ENCODE measurements at regions not wholly inside any gene's neighbourhood (a gene's known extent, or its start where the extent isn't known, plus 50 kb on each side); places are given as distances from the start of the nearest gene placed in this dataset.
"Not testable (repeated sequence)": the region's sequence is repeated elsewhere in the genome, so short reads cannot be mapped to it uniquely, and the experiment has no call there.

DNA sequence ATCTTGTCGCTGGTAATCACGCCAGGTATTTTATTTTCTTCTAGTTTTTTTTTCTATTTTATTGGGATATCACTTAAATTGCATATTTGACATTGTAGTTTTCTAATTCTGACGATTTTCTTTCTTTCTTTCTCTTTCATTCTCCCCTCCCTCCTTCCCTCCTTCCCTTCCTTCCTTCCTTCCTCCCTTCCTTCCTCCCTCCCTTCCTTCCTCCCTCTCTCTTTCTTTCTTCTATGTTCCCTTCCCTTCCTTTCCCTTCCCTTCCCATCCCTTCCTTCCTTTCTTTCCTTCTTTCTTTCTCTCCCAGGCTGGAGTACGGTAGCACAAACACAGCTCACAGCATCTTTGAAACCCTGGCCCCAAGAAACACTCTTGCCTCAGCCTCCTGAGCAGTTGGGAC is 100.6 kb upstream of the BCL6 start:
- no peak for DNase-seq (ENCODE audit: low read depth, low spot score)
- no peak overlapping the region for H3K4me3 ChIP-seq (ENCODE audit: low read length)

DNA sequence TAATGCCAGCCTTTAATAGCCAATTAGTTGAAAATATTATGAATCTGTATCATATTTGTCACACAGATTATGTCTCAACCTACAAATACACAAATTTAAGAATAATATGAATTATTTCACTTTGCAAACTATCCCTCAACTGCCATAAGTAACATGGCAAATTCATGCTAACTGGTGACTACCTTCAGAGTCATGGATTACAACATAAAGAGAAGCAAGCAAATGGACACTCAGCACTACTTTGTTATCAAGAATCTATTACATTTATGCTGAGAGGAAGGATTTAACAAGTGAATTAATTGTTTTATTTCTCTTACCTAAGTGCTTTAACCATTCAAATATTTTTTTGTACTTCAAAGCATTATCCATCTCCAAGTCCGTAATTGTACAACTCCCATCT is 103.1 kb upstream of the BCL6 start:
- DNase-seq (ENCODE audit: low read depth, low spot score), result no peak
- no peak overlapping the region for H3K4me3 ChIP-seq (ENCODE audit: low read length)

DNA sequence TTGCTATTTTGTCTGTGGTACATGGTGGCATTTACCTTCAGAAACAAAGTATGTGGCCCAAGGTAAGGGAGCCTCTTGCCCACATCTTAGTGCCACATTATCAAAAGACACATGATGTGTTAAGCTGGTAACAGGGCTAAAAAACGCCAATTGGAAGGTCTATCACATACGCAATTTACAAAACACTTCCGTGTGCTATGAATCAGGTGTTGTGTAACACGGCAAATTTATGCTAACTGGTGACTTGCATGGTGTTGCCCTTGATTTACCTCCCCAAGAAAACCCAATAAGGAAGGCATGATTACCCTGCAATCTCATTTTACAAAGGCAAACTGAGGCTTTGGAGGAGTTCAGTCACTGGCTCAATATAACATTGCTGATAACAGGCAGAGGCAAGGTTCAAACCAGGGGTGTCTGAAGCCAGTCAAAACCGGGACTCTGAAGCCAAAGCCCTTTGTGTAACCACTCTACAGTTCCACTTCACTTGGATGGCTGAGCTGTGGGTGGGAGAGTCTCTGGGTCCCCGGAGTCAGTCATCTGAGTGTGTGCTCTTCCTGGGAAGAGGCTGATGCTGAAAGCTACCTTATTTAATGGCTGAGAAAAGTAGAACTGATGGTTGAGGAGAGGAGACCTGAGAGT is 103.9 kb upstream of the BCL6 start:
- no peak overlapping the region for H3K4me3 ChIP-seq (ENCODE audit: low read length)
- no peak for DNase-seq (ENCODE audit: low read depth, low spot score)

- H3K4me3 ChIP-seq (ENCODE audit: low read length), result no peak overlapping the region
- no peak for DNase-seq (ENCODE audit: low read depth, low spot score)
These were observed 105.1 kb upstream of the BCL6 start for GRCh38 chr3:187850258-187850921.

DNA sequence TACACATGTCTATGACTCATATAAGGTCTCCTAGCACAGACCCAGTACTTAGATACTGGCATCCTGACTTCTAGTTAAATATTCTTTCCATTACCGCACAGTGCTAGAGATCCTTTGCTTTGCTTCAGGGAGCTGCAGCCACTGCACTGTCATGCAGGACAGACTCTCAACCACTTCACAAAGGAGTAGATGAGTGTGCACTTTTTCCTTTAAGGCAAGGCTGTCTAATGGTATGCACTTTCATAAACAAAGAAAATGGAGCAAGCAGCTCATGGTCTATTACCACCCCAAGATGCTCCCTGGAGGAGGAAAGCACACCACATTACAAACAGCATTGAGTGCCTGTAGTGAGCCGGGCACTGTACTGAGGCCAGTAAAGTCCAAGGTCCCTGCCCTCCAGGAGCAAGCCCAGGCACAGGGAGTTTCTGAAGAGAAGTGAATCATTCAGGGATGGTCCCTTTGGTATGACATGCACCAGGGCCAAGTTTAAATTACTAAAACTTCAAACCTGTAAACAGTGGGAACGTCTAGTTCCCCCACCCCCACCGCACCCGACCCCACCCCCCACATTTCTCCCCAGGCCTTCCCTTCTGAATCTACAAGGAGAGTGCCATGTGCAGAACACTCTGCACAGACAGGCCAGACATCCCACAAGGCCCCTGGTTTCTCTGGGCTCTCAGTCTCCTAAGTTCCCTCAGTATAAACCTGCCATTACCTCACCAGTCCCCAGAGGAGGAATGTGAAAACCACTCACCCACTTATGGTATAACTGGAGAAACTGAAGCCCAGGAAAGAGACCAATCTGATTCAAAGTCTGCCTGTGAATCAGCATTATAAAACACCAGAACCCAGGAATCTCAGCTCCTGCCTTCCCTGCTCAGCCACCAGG is 107.8 kb upstream of the BCL6 start:
- no peak overlapping the region for H3K4me3 ChIP-seq (ENCODE audit: low read length)
- DNase-seq (ENCODE audit: low read depth, low spot score), result no peak

- no peak for DNase-seq (ENCODE audit: low read depth, low spot score)
- H3K4me3 ChIP-seq (ENCODE audit: low read length), result no peak overlapping the region
These were observed 109.9 kb upstream of the BCL6 start for GRCh38 chr3:187855131-187855530.

GRCh38 chr3:187856555-187856954 is 111.3 kb upstream of the BCL6 start:
- no peak for DNase-seq (ENCODE audit: low read depth, low spot score)
- H3K4me3 ChIP-seq (ENCODE audit: low read length), result no peak overlapping the region

DNA sequence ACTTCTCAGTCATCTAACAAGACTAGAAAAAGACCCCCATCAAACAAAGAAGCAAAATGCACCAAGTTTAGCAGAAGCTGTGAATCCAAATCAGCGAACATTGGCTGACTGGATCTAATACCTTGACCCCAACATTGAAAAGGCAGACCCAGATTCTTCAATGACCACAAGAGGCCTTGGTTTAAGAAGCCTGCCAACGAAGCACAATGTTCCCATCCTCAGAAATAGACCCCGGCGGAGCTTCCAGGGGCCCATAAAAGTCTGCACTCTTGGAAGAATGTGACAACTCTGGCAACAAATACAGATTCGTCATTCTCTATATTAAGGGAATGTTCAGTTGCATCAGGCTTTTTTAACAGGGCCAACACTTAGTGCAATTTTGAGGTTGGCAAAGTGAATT is 112.8 kb upstream of the BCL6 start:
- no peak for DNase-seq (ENCODE audit: low read depth, low spot score)
- no peak overlapping the region for H3K4me3 ChIP-seq (ENCODE audit: low read length)

- H3K4me3 ChIP-seq (ENCODE audit: low read length), result no peak overlapping the region
- DNase-seq (ENCODE audit: low read depth, low spot score), result no peak
These were observed 113.4 kb upstream of the BCL6 start for GRCh38 chr3:187858711-187859110.

- H3K4me3 ChIP-seq (ENCODE audit: low read length); DNase-seq (ENCODE audit: low read depth, low spot score): not testable (repeated sequence)
These were observed 117.5 kb upstream of the BCL6 start for GRCh38 chr3:187862701-187863277.

DNA sequence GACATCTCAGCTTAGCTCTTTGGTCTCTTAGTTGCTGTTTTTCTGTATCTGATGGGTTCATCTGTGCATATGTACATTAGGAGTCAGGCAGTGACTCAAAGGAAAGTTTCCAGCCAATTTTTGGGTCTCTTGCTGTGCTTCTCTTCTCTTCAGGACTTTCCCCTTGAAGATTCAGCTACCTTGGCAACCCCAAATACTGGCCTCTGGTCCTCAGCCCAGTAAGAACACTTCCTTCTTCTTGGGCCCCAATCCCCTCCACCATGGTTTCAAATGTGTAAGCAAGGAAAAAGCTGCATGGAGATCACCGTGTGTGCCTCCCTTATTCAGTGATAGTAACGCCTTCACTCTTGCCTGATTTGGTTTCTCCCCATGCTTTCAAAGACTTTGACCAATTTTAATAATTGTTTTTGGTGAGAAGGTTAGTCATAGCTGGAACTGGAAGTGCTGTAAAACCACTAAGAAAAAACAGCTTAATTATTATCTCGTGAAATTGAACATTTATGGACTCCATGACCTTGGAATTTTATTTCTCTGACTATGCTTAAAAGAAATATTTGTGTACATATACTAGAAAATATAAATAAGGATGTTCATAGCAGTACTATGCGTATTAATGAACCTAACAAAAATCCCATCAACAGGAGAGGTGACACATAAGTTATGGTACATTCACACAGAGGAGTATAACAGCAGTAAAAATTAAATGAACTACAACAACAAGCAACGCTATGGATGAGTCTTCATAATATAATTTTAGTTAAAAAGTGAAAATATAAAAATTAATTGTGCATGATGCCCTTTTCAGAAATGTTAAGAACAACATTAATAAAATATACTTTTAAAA is 125.3 kb upstream of the BCL6 start:
- no peak for DNase-seq (ENCODE audit: low read depth, low spot score)

DNA sequence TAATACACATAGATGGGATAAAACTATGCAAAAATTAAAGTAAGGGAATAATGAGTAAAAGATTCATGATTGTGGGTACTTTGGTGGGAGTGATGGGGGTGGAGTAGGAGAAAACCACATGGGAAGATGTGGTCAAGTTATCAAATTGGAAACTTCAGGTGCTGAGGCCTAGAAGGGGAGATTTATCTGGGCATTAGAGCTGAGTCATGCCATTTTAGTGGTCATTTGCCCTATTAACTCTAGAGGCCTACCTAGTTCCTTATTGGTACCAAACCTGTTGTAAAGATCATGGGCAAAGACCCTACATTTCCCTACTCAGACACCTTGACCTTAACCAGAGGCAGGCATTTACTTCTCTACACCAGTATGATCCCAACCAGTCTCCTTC is 125.9 kb upstream of the BCL6 start:
- no peak overlapping the region for H3K4me3 ChIP-seq (ENCODE audit: low read length)
- DNase-seq (ENCODE audit: low read depth, low spot score), result no peak

More for the DNA sequence above, 125.3 kb upstream of the BCL6 start:
- no peak overlapping the region for H3K4me3 ChIP-seq (ENCODE audit: low read length)

DNA sequence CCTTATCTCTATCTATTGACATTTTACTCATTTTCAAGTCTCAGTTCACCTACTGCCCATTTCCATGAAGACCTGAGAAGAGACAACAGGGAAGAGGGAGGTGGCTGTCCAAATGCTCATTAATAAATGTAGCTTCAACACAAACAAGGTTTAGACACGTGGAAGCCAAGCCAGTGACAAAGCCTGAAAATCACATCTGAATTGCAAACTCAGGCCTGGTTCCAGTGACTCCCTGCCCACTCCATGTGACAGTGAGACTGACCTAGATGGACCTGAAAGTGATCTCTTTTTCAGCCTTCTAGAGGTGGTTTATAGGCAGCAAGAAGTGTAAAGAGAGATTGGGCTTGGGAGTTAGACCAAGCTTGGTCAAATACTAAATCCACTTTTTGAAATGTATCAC is 126.6 kb upstream of the BCL6 start:
- no peak for DNase-seq (ENCODE audit: low read depth, low spot score)
- no peak overlapping the region for H3K4me3 ChIP-seq (ENCODE audit: low read length)

- DNase-seq (ENCODE audit: low read depth, low spot score), result no peak
- no peak overlapping the region for H3K4me3 ChIP-seq (ENCODE audit: low read length)
These were observed 128.6 kb upstream of the BCL6 start for GRCh38 chr3:187873843-187874242.

- DNase-seq (ENCODE audit: low read depth, low spot score), result no peak
- no peak overlapping the region for H3K4me3 ChIP-seq (ENCODE audit: low read length)
These were observed 130.6 kb upstream of the BCL6 start for GRCh38 chr3:187875863-187876262.

GRCh38 chr3:187878772-187879518 is 133.7 kb upstream of the BCL6 start:
- no peak for DNase-seq (ENCODE audit: low read depth, low spot score)
- no peak overlapping the region for H3K4me3 ChIP-seq (ENCODE audit: low read length)

- DNase-seq (ENCODE audit: low read depth, low spot score), result no peak
- no peak overlapping the region for H3K4me3 ChIP-seq (ENCODE audit: low read length)
These were observed 135.2 kb upstream of the BCL6 start for GRCh38 chr3:187880441-187880840.

DNA sequence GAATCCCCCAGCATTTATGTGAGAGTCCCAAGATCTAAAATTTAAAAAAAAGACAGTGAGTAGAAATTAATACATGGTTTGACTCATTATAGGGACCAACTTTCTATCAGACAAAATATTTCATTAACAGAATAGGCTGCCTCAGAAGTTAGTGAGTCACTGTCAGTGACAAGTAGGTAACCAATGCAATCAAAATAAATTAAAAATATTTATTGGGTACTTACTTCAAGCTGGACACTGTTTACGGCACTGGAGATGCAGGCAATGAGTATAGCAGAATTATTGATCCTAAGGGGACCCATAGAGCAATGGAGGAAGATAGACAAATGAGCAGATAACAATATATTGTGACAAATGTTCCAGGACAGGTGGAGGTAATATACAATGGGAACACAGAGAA is 135.6 kb upstream of the BCL6 start:
- H3K4me3 ChIP-seq (ENCODE audit: low read length), result no peak overlapping the region
- DNase-seq (ENCODE audit: low read depth, low spot score), result no peak
